Right lobe of liver (tissue), 6 donors: ENCODE measurements at regions not wholly inside any gene's neighbourhood (a gene's known extent, or its start where the extent isn't known, plus 50 kb on each side); places are given as distances from the start of the nearest gene placed in this dataset.

ENCODE experiments used
- ATAC-seq, 4 donors: fragments of 200-7000 bp; cut with Tn5 transposase; one replicate each; pipeline ENCODE4 v1.9.1; 2020; ENCODE audit warnings: mild to moderate bottlenecking in 4 of 4, moderate library complexity in 4 of 4
- DNase-seq, 3 donors: peaks; one replicate each; pipeline ENCODE4 v3.0.0-alpha.2; 2020
- H3K27ac ChIP-seq, 3 donors: fragments of 200-600 bp; one replicate each; pipeline ENCODE4 v1.8.0; 2022
- H3K27me3 ChIP-seq, 2 donors: fragments of 200-600 bp; one replicate each; pipeline ENCODE4 v1.8.0; 2022
- H3K36me3 ChIP-seq, 4 donors: fragments of 200-600 bp; sonication (generic) in 1 of 4; one replicate each; pipeline versions ENCODE4 v1.5.1 to v1.8.0; 2017 to 2022; ENCODE audit warnings: control low read depth in 1 of 4
- H3K4me1 ChIP-seq, 4 donors: fragments of 200-600 bp; sonication (generic) in 1 of 4; one replicate each; pipeline versions ENCODE4 v1.5.1 to v1.8.0; 2017 to 2022; ENCODE audit warnings: control low read depth in 1 of 4
- H3K4me3 ChIP-seq, 3 donors: fragments of 200-600 bp; one replicate each; pipeline ENCODE4 v1.8.0; 2022
- H3K9me3 ChIP-seq, 4 donors: fragments of 200-600 bp; sonication (generic) in 1 of 4; one replicate each; pipeline versions ENCODE4 v1.5.1 to v1.8.0; 2017 to 2022; ENCODE audit warnings: control low read depth in 1 of 4
- POLR2A ChIP-seq: fragments of 450-650 bp; IDR thresholded peaks from one replicate; pipeline ENCODE4 v1.6.1; 2017; ENCODE audit warnings: antibody characterized with exemption, mild to moderate bottlenecking
- WGBS: methylation state at CpG from one replicate; pipeline ENCODE4 v1.1.6; 2018; ENCODE audit warnings: low coverage, low lambda C conversion rate; ENCODE audit not compliant: insufficient coverage; ENCODE audit errors: missing lambda C conversion rate; 5-methylcytosine and 5-hydroxymethylcytosine counted together
- intact Hi-C, 2 donors: fragments of 100-400 bp; cut with DNase I; formaldehyde crosslinking; loops; one replicate each; pipeline versions ENCODE4 v1.11.2 to v1.14.1; 2022
- TF ChIP-seq, protein P1 (sequence below), 4 donors: fragments of 200-600 bp in 3 of 4; fragments of 450-650 bp in 1 of 4; IDR thresholded peaks; one replicate each; pipeline versions ENCODE4 v1.5.1 to v1.8.0; 2016 to 2022; ENCODE audit warnings: antibody characterized with exemption in 4 of 4, mild to moderate bottlenecking in 2 of 4
- donor health status: DM: no; HTN: yes; CAD: no.
- donor health status: DM: no; HTN: no; CAD: no.
- donor health status: DM: no; HTN: no; CAD: no.
- donor health status: DM: no; HTN: yes; CAD: no.
- donor health status: DM: no; HTN: yes; CAD: no.

DNA sequence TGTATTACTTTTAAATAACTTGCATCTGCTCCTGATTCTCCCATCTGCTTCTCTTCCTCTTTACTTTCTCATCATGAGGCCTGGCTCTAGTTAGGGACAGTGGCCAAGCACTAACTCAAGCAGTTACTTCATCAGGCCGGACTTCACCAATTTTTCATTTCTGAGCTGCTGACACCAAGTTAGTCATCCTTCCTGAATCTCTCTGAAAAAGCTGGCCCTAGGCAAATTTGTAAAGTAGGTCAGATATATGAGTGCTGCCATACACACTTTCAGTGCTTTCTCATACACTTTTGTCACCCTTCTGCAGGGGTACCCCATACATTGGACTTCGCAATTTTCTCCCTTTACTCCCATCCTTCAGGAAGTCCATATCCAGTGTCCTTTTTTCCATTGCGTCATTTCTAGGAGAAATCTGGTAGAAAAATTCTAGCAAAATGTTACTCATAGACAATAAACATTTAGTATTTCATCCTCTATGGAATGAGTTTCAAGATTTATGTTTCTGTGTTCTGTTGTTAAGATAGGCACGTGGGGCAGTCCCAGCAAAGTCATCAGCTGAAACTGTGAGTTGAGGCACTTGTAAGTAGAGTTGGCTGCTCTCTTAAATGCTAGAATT lies 276.8 kb upstream of the TMPO start:
- Histone ChIP-seq H3K27me3 (no peaks in the 10 kb centered on the region), H3K27ac (no peak overlapping the region), H3K36me3 (no peaks in the 10 kb centered on the region), H3K9me3 (no peaks in the 10 kb centered on the region), H3K4me1 (no peaks in the 10 kb centered on the region), H3K4me3 (no peak overlapping the region)
- intact Hi-C loops: no loop called here
- DNase-seq (no peak), ATAC-seq (no peak)
- TF ChIP-seq, protein P1, sequence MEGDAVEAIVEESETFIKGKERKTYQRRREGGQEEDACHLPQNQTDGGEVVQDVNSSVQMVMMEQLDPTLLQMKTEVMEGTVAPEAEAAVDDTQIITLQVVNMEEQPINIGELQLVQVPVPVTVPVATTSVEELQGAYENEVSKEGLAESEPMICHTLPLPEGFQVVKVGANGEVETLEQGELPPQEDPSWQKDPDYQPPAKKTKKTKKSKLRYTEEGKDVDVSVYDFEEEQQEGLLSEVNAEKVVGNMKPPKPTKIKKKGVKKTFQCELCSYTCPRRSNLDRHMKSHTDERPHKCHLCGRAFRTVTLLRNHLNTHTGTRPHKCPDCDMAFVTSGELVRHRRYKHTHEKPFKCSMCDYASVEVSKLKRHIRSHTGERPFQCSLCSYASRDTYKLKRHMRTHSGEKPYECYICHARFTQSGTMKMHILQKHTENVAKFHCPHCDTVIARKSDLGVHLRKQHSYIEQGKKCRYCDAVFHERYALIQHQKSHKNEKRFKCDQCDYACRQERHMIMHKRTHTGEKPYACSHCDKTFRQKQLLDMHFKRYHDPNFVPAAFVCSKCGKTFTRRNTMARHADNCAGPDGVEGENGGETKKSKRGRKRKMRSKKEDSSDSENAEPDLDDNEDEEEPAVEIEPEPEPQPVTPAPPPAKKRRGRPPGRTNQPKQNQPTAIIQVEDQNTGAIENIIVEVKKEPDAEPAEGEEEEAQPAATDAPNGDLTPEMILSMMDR (IDR thresholded peaks at IDR 0.05): no peak
- TF ChIP-seq POLR2A: no peak
- 44% methylated on average over 4 of the region's 4 CpGs for WGBS

DNA sequence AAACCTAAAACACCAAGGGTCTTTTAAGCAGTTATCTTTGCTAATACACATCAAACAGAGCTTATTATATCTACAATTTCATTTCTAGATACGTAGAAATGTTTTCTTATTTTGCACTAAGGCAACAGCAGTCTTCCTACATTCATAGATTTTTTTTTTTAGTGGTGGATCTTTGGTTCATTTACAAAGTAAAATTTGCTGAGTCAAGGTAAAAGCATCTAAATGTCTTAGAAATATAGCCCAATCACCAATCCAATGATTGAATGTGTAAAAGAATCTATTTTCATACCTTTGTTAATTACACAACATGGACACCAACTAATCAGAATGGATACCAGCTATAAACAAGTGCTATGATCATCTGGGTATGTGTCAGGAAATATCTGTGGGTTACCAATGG lies 272.2 kb upstream of the TMPO start:
- intact Hi-C loops: no loop called here
- ATAC-seq: no peak
- Histone ChIP-seq H3K4me1 (no peaks in the 10 kb centered on the region), H3K36me3 (no peaks in the 10 kb centered on the region), H3K27me3 (no peaks in the 10 kb centered on the region), H3K27ac (no peak overlapping the region), H3K9me3 (no peaks in the 10 kb centered on the region), H3K4me3 (no peak overlapping the region)
- 33% methylated on average over 1 of the region's 1 CpG for WGBS
- TF ChIP-seq, protein P1 (IDR thresholded peaks at IDR 0.05): no peak
- TF ChIP-seq POLR2A: no peak
- DNase-seq: no peak

DNA sequence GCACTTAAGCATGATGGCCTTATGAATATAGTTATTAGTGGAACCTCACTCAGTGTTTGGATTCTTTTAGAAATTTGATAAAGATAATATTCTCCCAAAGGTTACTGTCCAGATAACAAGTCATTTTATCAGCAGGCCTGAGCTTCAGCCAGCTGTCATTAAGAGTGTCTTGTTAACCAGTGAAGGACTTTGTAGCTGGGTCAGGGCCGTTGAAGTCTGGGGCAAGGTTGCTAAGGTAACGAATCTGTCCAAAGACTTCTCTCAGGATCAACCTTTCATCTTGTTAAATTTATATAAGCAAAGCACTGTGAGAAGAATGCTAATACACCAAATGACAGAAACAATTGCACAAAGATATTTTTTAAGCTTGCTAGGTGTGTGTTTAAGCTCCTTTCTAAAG lies 271.3 kb upstream of the TMPO start:
- no peak overlapping the region for H3K4me3 ChIP-seq
- DNase-seq (no peak), ATAC-seq (no peak)
- no peaks in the 10 kb centered on the region for H3K27me3 ChIP-seq
- 51% methylated on average over 2 of the region's 2 CpGs for WGBS
- H3K4me1 ChIP-seq: no peaks in the 10 kb centered on the region
- H3K36me3 ChIP-seq: no peaks in the 10 kb centered on the region
- intact Hi-C loops: no loop called here
- no peaks in the 10 kb centered on the region for H3K9me3 ChIP-seq
- no peak for TF ChIP-seq POLR2A
- TF ChIP-seq, protein P1 (IDR thresholded peaks at IDR 0.05): no peak
- H3K27ac ChIP-seq: no peak overlapping the region

DNA sequence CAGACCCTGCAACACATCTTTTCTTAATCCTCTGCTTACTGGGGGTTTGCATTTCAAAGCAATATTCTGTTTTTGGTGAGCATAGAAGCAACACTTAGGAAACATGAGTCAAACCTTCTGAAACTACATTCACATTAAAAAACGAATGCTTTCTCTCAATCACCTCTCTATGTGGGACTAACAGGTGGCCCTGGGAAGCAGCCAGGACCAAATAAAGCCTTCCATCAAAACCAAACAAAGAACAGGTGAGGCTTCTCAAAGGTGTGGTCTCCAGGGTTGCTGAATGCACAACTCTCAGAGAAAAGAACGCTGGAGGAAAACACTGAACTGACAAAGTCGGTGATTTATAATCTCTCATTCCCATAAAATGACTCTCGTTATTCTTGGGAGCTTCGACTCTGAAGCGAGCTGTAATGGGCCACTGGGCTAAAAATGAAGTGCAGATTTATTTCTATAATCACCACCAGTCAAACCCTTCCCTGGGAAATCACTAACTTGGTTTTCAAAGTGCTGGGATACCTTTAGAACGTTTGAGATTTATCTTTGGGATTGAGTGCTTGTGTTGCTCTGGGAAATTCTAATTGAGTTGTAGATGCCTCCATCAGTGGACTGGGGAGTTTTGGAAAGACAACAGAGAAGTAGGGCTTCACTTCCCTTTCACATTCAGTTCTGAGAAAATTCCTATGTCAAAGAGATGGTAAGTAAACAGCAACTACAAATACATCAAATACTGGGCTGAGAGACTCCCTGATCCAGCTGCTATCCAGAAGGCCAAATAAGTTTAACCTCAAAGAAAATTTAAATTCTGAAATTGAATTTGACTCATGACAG lies 262.0 kb upstream of the TMPO start:
- WGBS: 51% methylated on average over 7 of the region's 7 CpGs
- Histone ChIP-seq H3K4me3 (no peak overlapping the region), H3K9me3 (no peaks in the 10 kb centered on the region), H3K27me3 (no peaks in the 10 kb centered on the region), H3K4me1 (no peaks in the 10 kb centered on the region), H3K27ac (no peak overlapping the region), H3K36me3 (no peaks in the 10 kb centered on the region)
- ATAC-seq: no peak
- no peak for DNase-seq
- intact Hi-C loops: no loop called here
- no peak for TF ChIP-seq POLR2A
- TF ChIP-seq, protein P1 (IDR thresholded peaks at IDR 0.05): no peak
